HG03135 (cell line): ENCODE measurements at regions not wholly inside any gene's neighbourhood (a gene's known extent, or its start where the extent isn't known, plus 50 kb on each side); places are given as distances from the start of the nearest gene placed in this dataset.

Source experiments
- ATAC-seq: cut with Tn5 transposase; IDR thresholded peaks from one replicate; pipeline ENCODE4 v1.9.1; 2021; ENCODE audit warnings: mild to moderate bottlenecking, moderate library complexity; ENCODE audit not compliant: unreplicated experiment

DNA sequence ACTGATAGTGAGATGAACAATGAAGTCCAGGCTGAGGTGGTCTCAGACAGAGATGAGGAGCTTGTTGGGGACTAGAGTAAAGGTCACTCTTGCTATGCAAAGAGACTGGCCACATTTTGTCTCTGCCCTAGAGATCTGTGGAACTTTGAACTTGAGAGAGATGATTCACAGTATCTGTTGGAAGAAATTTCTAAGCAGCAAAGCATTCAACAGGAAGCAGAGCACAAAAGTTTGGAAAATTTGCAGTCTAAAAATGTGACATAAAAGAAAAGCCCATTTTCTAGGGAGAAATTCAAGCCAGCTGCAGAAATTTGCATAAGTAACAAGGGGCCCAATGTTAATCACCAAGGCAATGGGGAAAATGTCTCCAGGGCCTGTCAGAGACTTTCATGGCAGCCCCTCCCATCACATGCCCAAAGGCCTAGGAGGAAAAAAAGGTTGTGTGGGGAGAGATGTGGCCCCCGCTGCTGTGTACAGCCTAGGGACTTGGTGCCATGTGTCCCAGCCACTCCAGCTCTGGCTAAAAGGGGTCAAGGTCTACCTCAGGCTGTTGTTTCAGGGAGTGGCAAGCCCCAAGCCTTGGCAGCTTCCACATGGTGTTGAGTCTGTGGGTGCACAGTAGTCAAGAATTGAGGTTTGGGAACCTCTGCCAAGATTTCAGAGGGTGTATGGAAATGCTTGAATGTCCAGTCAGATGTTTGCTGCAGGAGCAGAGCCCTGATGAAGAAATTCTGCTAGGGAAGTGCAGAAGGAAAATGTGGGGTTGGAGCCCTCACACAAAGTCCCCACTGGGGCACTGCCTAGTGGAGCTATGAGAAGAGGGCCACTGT is 262.8 kb downstream of the DKK2 start:
- ATAC-seq: no peak

DNA sequence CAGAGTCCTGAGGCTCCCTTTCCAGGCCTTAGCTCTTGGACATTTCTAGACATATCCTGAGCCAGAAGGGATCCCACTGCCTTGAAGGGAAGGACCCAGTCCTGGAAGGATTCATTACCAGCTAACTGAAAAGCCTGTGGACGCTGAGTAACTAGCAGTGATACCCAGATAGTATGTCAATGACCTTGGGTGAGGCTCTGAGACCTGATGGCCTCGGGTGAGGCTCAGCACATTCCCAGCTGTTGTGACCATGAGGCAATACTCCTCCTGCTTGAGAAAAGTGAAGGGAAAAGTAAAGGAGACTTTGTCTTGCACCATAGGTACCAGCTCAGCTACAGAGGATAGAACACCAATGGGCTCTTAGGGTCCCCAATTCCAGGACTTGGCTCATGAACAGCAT is 268.1 kb downstream of the DKK2 start:
- ATAC-seq: no peak

DNA sequence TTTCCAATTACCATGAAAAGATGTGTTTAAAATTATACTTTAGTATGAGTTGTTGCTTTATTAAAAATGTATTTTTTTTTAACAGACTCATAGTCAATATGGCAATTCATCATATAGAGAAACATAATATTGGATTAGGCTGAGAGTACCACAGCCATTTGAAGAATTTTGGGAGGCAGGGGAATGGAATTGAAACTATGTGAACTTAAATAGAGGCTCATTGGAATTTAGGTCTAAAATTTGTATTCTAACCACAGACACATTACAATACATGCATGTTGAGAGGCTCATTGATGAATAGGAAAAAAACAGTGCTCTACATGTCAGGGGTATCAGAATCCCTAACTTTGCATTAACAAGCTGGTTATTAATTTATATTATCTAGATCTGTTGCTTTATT is 269.6 kb downstream of the DKK2 start:
- ATAC-seq: no peak

DNA sequence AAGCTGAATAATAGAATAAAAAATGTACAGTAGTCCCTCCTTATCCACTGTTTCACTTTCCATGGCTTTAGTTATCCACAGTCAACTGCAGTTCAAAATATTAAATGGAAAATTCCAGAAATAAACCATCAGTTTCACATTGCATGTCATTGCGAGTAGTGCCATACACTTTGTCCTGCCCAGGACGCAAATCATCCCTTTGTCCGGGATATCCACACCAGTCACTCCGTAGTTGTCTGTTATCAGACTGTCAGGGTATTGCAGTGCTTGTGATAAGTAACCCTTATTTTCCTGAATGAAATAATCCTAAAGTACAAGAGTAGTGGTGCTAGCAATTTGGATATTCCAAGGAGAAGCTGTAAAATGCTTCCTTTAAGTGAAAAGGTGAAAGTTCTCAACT is 271.3 kb downstream of the DKK2 start:
- no peak for ATAC-seq

DNA sequence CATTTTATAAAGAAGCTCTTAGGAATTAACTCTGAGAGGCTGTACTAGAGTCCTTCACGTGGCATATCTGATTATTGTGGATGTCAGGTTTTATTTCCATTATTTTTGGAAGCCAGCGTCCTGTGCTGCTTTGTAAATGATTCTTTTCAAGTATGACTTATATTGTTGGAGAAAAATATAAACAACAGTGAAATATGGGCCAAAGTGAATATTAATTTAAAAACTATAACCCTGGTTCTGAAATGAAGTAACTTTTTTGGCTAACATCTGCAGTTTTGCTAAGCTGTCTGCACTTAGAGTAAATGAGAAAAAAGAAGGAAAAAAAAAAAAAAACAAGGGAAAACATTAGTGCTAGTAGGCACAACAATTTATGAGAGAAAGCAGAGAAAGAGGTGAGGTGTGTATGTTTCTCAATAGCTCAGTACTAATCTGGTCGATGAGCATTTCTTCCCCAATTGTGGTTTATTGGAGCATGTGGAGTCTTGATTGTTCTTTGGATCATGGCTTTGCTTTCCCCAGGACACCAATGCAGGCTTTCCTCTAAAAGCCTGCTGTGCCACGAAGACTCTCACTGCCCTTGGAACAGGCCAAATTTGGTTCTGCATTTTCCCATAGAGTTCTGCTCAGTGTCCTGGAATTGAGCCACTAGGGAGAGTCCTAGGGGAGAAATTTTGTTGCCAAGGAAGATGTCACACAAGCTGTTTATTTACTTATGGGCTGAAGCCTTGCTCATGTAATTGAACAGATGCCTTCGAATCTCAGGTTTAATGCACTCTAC is 273.3 kb downstream of the DKK2 start:
- no peak for ATAC-seq

DNA sequence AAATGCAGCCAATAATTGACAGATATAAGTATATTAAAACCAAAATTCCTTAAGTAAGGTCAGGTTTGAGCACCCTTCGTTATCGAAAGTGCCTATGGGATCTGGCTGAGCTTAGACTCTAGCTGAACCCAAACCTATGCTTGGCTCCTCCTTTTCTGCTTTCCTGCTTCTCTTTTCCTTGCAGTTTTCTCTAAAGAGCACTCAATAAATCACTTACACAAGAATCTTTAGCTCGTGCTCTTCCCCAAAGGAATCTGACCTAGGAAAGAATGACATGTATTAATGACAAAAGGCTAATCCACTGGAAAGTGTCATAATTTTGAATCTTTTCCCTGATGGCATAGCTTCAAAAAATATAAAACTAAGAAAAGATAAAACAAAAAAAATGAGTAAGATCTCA is 282.7 kb downstream of the DKK2 start:
- no peak for ATAC-seq

DNA sequence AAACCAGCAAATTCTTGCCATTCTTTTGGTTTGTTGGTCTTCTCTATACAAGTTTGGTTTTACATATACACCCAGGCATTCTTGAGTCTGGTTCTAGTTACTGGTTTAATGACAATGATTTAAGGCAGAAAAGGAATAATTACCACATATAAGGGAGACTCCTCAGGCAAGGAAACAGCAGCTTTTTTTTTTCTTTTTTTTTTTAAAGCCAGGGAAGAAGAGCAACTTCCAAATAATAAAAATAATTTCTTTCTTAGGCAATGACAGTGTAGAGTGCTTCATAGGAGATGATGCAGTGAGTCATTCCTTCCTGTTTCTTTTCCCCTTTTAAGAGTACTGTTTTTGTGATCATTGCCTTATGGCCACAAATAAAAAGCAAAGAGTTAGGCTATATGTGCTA is 289.7 kb downstream of the DKK2 start:
- ATAC-seq: no peak

DNA sequence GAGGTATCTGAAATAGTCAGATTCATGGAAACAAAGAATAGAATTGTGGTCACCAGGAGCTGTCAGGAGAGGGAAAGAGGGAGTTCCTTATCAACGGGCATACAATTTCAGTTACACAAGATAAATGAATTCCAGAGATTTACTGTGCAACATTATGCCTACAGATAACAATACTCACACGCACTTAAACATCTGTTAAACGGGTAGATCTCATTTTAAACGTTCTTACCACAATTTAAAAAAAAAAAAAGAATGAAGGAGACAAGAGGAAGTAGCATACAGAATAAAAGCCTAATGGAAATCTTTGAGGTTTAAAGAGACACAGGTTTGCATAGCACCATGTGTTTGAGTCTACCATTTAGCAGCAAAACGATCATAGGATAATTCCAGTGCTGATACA is 298.0 kb downstream of the DKK2 start:
- no peak for ATAC-seq

DNA sequence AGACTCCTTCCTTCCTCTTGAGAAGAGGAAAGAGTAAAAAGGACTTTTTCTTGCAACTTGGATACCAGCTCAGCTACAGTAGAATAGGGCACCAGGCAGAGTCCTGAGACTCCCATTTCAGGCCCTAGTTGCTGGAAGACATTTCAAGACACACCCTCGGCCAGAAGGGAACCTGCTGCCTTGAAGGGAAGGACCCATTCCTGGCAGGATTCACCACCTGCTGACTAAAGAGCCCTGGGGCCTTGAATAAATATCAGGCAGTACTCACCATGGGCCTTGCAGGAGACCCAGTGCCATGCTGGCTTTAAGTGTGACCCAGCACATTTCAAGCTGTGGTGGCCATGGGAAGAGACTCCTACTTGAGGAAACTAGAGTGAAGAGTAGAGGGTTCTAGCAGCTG is 317.6 kb downstream of the DKK2 start:
- no peak for ATAC-seq

DNA sequence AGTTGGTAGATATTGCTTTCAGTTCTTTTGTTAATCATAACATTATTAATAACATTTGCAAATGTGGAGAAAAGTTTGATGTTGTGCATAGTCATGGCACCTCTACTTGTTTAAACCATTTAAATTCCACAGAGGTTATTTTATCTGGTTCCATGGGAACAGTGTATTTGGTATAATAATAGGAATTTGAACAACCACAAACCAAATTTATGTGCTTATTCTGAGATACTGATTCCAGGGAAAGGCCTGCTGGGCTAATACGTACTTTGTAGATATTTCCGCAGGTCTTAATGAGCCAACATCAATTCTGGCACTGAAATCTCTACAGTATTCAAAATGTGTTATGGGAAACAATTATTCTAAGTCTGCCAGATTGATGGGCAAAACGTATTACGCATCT is 319.0 kb downstream of the DKK2 start:
- ATAC-seq: no peak

DNA sequence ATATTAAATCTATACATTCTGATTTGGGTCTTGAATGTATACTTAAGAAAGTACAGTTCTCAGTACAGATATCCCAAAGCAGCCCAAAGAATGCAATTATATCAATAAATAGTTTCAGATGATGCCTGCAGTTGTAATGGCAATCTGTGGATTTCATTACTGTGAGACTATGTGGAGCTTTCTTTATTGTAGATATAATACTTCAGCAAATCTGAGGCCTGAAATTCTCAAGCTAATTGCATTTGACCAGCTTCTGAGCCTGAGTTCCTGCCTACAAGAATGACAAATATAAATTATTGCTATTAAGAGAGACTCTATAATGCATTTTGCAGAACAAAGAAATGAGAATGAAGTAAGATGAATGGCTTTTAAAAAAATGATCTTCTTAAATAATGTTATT is 320.3 kb downstream of the DKK2 start:
- ATAC-seq: no peak

DNA sequence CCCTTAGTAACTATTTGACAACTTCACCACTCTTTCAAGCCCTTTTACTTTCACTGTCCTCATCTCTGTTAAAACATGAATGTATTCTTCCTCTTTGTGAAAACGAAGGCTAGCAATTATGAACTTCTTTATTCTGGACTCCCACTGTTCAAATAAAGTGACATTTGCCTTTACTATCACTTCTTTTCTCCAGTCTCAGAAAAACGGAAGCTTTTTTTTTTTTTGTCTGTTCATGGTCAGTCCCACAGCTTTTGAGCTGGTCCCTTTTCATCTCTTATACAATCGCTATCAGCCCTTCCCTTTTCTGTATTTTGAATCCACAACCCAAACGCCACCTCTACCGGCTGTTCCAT is 327.7 kb downstream of the DKK2 start:
- no peak for ATAC-seq

DNA sequence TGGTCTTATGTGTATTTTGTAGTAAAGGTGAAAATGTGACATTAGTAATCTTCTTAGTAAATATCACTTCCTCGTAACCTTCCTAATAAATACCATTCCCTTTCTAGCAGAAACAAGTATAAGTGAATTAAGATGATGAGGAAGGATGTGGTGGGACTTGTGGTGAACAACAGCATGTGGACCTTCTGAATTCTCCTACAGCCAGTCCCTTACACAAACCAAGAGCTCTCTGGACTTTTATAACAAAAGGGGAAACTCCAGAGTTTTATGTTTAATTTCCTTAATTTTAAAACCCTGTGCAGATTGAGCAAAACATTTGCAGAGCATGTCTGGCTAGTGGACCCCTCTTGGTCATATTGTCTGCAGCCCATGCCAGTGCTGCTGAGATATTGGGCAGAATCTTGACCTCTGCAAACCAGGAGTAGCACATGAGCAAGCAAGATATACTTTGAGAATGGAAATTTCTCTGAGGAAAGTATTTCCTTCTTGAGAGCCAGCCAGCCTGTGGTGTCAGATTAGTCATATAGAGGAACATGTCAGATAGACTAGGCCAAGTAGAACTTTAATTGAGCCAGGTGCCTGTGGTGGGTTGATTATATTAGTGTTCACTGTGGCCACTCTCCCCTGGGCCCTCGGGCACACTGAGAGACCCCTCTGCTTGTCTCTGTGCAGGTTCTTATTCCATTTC is 328.2 kb downstream of the DKK2 start:
- ATAC-seq: peak; percentile 78

DNA sequence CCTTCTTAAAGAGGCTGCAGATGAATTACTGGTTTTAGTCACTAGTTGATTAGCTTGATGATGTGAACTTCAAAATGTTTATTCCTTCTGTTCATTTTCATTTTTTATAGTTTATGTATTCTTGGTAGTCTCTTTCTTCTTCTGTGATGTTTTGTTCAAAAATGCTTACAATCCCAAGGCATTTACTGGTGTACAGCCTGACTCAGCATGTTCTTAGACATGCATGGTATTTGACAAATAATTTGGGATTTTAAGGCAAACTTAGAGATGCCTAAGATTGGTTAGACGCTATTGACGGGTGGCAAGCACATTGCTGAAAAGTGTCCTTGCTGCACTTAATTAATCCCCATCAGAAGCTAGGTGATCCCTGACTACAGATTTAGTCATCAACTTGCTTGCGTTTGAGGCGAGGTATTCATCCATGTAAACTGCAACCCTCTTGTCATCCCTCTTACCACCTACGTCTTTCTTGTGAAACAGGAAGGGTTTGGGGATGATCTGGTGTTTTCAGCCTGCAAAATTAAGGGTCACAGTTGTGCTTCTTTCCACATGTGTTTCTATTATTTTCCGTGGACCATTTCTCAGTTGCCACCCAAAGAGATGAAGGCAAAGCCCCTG is 331.8 kb downstream of the DKK2 start:
- no peak for ATAC-seq

DNA sequence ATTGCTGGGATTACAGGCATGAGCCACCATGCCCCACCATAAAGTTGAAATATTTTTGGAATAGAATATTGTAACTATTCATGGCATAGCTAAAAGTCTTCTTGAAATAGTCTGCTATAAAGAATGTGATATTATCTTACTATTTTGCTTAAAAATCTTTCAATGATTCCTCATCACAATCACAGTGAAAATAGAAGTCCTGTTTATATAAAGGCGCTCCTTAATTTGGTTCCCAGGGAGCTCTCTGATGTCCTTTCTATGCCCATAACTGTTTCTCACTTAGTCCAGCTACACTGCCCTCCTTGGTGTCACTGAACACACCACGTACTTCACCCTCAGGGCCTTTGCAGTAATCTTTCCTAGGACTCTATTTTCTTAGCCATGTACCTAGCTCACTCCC is 331.7 kb upstream of the GIMD1 start:
- no peak for ATAC-seq

DNA sequence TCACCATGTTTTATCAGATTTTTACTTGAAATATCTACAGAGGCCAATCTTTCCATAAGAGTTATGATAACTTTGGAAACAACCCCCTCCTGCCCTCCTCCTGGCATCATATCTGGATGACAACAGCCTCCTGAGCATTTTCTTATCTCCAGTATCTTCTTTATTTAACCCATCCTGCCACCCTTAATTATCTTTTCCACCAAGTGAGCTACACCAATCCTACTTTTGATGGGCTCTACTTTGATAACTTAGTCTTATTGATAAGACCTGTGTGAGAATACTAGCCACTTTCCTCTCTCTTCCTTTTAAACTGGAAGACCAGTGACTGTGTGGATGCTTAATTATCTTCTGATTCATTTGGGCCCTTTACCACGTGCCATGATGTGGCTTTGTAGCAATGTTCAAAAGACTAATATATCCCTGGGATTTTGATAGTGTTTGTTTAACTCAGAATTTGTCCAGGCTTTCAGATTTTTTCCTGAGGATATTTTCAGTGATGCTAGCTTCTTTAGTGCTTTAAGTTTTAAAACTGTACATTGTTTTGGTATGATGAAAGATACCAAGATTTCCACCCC is 330.1 kb upstream of the GIMD1 start:
- no peak for ATAC-seq

DNA sequence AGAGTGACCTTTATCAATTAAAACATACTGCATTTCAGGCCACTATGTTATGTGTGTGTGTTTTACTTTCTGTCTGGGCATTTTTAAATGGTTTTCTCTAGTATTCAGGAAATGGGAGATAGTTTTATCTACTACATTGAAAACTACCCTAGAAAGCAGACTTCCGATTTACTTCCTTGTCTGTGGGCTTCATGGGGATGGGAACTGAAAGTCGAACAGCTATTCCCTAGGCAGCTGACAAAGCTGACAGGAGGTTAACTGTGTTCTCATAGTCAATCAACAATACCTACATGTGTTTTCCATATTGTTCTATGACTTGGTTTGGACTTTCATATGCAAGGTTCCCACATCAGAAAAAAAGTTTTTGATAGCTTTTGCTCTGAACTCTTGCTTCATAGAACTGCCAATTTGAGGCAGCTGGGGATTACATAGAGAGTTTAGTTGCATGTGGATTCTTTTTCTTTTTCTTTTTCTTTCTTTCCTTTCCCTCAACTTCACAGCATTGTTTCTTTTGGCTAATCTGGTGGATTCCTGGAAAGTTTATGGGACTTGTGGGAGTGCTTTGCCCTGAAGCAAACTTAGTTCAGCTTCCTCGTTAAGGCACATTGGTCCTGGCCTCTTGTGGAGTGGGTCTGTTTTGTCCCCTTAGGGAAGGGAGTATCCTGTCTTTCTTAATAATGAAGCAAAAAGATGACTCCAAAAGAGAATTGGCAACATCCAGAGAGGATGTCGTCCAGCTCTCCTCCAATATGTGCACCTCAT is 327.1 kb upstream of the GIMD1 start:
- no peak for ATAC-seq

DNA sequence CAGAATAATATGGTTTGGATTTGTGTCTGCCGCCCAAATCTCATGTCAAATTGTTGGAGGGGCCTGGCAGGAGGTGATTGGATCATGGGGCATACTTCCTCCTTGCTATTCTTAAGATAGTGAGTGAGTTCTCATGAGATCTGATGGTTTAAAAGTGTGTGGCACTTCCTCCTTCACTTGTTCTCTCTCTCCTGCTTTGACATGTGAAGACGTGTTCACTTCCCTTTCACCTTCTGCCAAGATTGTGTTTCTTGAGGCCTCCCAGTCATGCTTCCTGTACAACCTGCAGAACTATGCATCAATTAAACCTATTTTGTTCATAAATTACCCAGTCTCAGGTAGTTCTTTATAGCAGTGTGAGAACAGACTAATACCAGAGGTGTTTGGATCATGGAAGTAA is 325.7 kb upstream of the GIMD1 start:
- no peak for ATAC-seq

DNA sequence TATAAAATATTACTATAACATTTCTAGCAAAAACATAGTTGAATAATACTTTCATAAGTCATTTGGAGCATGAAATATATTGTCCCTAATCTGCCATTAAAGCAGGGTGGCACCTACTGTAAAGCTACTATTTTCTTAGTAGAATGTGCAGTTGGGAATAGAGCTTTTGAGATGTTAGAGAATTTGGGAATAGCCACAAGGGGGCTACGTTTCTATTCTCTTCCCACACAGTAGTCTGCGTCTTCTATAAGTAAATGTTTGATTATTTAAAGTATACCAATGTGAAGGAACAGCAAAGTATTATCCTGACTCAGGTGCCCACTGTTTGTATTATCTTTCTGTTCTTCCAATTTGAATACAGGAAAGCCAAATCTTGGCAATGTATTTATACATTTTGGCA is 323.2 kb upstream of the GIMD1 start:
- ATAC-seq: no peak

DNA sequence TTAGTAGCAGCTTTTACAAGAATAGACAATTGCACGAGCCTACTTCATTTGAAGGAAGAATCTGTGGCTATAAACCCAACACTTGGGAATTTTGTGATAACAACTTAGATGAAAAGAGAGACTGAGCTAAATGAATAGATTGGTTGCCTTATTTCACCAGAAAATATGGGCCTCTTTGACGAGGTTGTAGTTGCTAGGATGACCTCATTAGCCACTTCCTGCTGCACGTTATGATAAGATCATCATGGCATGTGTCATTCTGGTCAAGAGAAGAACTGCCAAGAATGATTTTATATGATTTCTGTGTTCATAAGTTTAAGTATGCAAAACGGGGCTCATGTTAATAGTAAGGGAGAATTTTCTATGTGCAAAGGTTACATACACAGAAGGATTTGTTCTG is 321.9 kb upstream of the GIMD1 start:
- ATAC-seq: peak; percentile 53
